B cell (primary cell): ENCODE measurements at regions not wholly inside any gene's neighbourhood (a gene's known extent, or its start where the extent isn't known, plus 50 kb on each side); places are given as distances from the start of the nearest gene placed in this dataset.

Source experiments
- ATAC-seq: fragments of 200-7000 bp; cut with Tn5 transposase; one replicate; pipeline ENCODE4 v1.10.0; 2021; ENCODE audit warnings: low read depth, mild to moderate bottlenecking, moderate number of reproducible peaks, moderate library complexity
- CTCF ChIA-PET: fragments of 350-600 bp; sonication (Branson Sonifier 250); formaldehyde crosslinking; loops from one replicate; lab custom pipeline; 2021; ENCODE audit warnings: antibody characterized with exemption, inconsistent platforms; lab: Charles Lee
- POLR2A ChIA-PET: fragments of 350-600 bp; sonication (Branson Sonifier 250); formaldehyde crosslinking; loops from one replicate; lab custom pipeline; 2021; ENCODE audit warnings: antibody characterized with exemption; lab: Charles Lee
- DNase-seq: peaks from one replicate; pipeline ENCODE4 v3.0.0; 2013
- H2AFZ ChIP-seq: 2 replicates; pipeline ENCODE4 v1.6.1; 2012; ENCODE audit warnings: mild to moderate bottlenecking, low read depth, low read length; ENCODE audit not compliant: insufficient read depth, poor library complexity, severe bottlenecking
- H3K27ac ChIP-seq, 2 donors: 1 replicate in 1 of 2; 2 replicates in 1 of 2; pipeline ENCODE4 v1.5.1; 2012 to 2013; ENCODE audit warnings: low read length in 2 of 2, mild to moderate bottlenecking in 2 of 2, moderate library complexity in 1 of 2
- H3K27me3 ChIP-seq, 4 experiments: fragments of 200-600 bp in 1 of 4; sonication (generic) in 1 of 4; replicated peaks in 1 of 4; 1 replicate in 2 of 4; 2 replicates in 2 of 4; pipeline versions ENCODE4 v1.6.1 to v1.7.0; 2013 to 2016; ENCODE audit warnings: low read length in 3 of 4, mild to moderate bottlenecking in 2 of 4, mixed read lengths in 1 of 4, moderate library complexity in 1 of 4; ENCODE audit not compliant: insufficient read depth in 4 of 4, control insufficient read depth in 3 of 4; ENCODE audit errors: control extremely low read depth in 1 of 4
- H3K36me3 ChIP-seq, 2 experiments: replicated peaks in 1 of 2; 1 replicate in 1 of 2; 2 replicates in 1 of 2; pipeline versions ENCODE4 v1.6.1 to v1.7.1; 2013; ENCODE audit warnings: low read length in 1 of 2; ENCODE audit not compliant: insufficient read depth in 2 of 2, control insufficient read depth in 1 of 2; ENCODE audit errors: control extremely low read depth in 1 of 2, extremely low read depth in 1 of 2
- H3K4me1 ChIP-seq, 2 donors: fragments of 200-600 bp in 1 of 2; sonication (generic) in 1 of 2; 1 replicate in 1 of 2; 2 replicates in 1 of 2; pipeline versions ENCODE4 v1.5.1 to v1.6.1; 2013 to 2017; ENCODE audit warnings: low read length in 2 of 2; ENCODE audit not compliant: control insufficient read depth in 2 of 2, insufficient read depth in 2 of 2
- H3K4me2 ChIP-seq: replicated peaks from 2 replicates; pipeline ENCODE3; 2012; ENCODE audit warnings: mild to moderate bottlenecking, low read depth, low read length; ENCODE audit not compliant: poor library complexity, severe bottlenecking
- H3K4me3 ChIP-seq, 5 experiments: fragments of 200-600 bp in 1 of 5; sonication (generic) in 1 of 5; 1 replicate in 3 of 5; 2 replicates in 2 of 5; pipeline versions ENCODE4 v1.5.1 to v1.7.0; 2011 to 2016; ENCODE audit warnings: low read length in 4 of 5, mild to moderate bottlenecking in 4 of 5, low read depth in 2 of 5, control low read depth in 1 of 5, moderate library complexity in 1 of 5; ENCODE audit not compliant: insufficient read depth in 1 of 5; ENCODE audit errors: control extremely low read depth in 1 of 5, extremely low read depth in 1 of 5
- H3K79me2 ChIP-seq: fragments of 200-600 bp; sonication (generic); one replicate; pipeline ENCODE4 v1.6.0; 2016; ENCODE audit warnings: low read length; ENCODE audit not compliant: control insufficient read depth, insufficient read depth
- H3K9ac ChIP-seq: fragments of 200-600 bp; sonication (generic); 2 replicates; pipeline ENCODE4 v1.6.1; 2017; ENCODE audit warnings: mild to moderate bottlenecking, low read length, moderate library complexity
- H3K9me3 ChIP-seq, 3 donors: one replicate each; pipeline versions ENCODE4 v1.6.1 to v1.7.1; 2013; ENCODE audit warnings: low read length in 2 of 3; ENCODE audit not compliant: control insufficient read depth in 2 of 3, insufficient read depth in 1 of 3; ENCODE audit errors: control extremely low read depth in 1 of 3
- H4K20me1 ChIP-seq: 2 replicates; pipeline ENCODE4 v1.6.0; 2012; ENCODE audit warnings: mild to moderate bottlenecking, low read length; ENCODE audit not compliant: insufficient read depth, control insufficient read depth, poor library complexity, severe bottlenecking
- H3K27ac Mint-ChIP-seq: one replicate; pipeline ENCODE4 v1.8.0; 2021; ENCODE audit warnings: mixed read lengths
- H3K27me3 Mint-ChIP-seq: one replicate; pipeline ENCODE4 v1.8.0; 2021; ENCODE audit warnings: mixed read lengths
- H3K4me1 Mint-ChIP-seq: one replicate; pipeline ENCODE4 v1.8.0; 2021; ENCODE audit warnings: mixed read lengths
- H3K4me3 Mint-ChIP-seq: one replicate; pipeline ENCODE4 v1.8.0; 2021; ENCODE audit warnings: mixed read lengths
- H3K9me3 Mint-ChIP-seq: one replicate; pipeline ENCODE4 v1.8.0; 2022; ENCODE audit warnings: mixed read lengths; ENCODE audit not compliant: insufficient read depth
- EZH2 ChIP-seq: IDR thresholded peaks from 2 replicates; pipeline ENCODE4 v1.6.1; 2012; ENCODE audit warnings: borderline replicate concordance, low read depth, mild to moderate bottlenecking, moderate library complexity, low read length; ENCODE audit not compliant: insufficient read depth, poor library complexity, severe bottlenecking
- WGBS: methylation state at CpG from one replicate; pipeline ENCODE4 v1.1.5; 2013; ENCODE audit warnings: missing lambda C conversion rate; ENCODE audit not compliant: insufficient coverage; 5-methylcytosine and 5-hydroxymethylcytosine counted together
- intact Hi-C: fragments of 100-400 bp; cut with micrococcal nuclease; formaldehyde crosslinking; loops from one replicate; pipeline ENCODE4 v1.10.0; 2022
- TF ChIP-seq, protein P1 (sequence below): fragments of 200-600 bp; IDR thresholded peaks from one replicate; pipeline ENCODE4 v1.8.0; 2022; ENCODE audit warnings: antibody characterized with exemption, mild to moderate bottlenecking

GRCh38 chr12:45503899-45504298 lies 225.6 kb upstream of the ARID2 start:
- Mint-ChIP-seq H3K27ac (no peak overlapping the region), H3K9me3 (no peaks in the 10 kb centered on the region), H3K4me3 (no peak overlapping the region), H3K27me3 (peaks cover 8% of the 10 kb centered on the region), H3K4me1 (no peaks in the 10 kb centered on the region)
- WGBS = 100% methylated on average over 1 of the region's 1 CpG
- no peaks in the 10 kb centered on the region for H3K79me2 ChIP-seq
- DNase-seq (no peak), ATAC-seq (no peak)
- intact Hi-C loops = no loop called here
- no peak overlapping the region for H2AFZ ChIP-seq
- H3K4me2 ChIP-seq = no peak overlapping the region
- POLR2A ChIA-PET = no interaction called here
- H3K27ac ChIP-seq = no peak overlapping the region
- no peaks in the 10 kb centered on the region for H3K4me1 ChIP-seq
- H4K20me1 ChIP-seq = no peaks in the 10 kb centered on the region
- no peaks in the 10 kb centered on the region for H3K27me3 ChIP-seq
- no peak overlapping the region for H3K9ac ChIP-seq
- CTCF ChIA-PET = no interaction called here
- no peaks in the 10 kb centered on the region for H3K36me3 ChIP-seq
- TF ChIP-seq, protein P1, sequence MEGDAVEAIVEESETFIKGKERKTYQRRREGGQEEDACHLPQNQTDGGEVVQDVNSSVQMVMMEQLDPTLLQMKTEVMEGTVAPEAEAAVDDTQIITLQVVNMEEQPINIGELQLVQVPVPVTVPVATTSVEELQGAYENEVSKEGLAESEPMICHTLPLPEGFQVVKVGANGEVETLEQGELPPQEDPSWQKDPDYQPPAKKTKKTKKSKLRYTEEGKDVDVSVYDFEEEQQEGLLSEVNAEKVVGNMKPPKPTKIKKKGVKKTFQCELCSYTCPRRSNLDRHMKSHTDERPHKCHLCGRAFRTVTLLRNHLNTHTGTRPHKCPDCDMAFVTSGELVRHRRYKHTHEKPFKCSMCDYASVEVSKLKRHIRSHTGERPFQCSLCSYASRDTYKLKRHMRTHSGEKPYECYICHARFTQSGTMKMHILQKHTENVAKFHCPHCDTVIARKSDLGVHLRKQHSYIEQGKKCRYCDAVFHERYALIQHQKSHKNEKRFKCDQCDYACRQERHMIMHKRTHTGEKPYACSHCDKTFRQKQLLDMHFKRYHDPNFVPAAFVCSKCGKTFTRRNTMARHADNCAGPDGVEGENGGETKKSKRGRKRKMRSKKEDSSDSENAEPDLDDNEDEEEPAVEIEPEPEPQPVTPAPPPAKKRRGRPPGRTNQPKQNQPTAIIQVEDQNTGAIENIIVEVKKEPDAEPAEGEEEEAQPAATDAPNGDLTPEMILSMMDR = no peak
- TF ChIP-seq EZH2 = no peak
- no peaks in the 10 kb centered on the region for H3K9me3 ChIP-seq
- H3K4me3 ChIP-seq = no peak overlapping the region

DNA sequence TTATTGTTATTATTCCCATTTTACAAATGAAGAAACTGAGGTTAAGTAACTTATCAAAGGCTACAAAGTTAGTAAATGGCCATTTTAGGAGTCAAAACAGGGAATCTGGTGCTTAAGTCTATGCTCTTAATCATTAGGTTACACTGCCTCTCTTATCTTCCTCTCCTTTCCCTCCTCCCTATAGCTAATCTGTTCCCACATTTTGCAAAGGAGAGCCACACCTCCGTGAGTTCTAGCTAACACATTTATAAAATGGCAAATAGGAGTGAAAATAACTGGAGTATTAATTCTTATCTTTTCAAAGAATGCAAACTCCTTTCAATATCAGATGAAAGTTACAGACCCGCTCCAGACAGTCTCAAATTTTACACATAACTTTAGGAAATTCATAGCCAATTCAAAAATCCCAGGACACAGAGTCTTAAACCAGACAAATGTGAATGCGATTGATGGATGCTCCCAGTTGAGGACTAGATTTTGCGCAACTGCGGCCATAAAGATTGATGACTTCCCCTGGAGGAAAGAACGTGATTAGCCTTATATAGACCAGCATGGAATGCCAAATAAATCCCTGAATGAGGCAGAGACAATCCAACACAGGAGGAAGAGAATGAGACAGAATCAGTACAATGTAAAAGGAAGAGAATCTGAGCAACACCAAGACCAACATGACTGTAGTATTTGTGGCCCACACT lies 225.0 kb upstream of the ARID2 start:
- ChIA-PET CTCF (no interaction called here), POLR2A (no interaction called here)
- Mint-ChIP-seq H3K4me3 (no peak overlapping the region), H3K4me1 (no peaks in the 10 kb centered on the region), H3K9me3 (no peaks in the 10 kb centered on the region), H3K27ac (no peak overlapping the region), H3K27me3 (peaks cover 8% of the 10 kb centered on the region)
- no peak for TF ChIP-seq EZH2
- TF ChIP-seq, protein P1 = no peak
- Histone ChIP-seq H3K4me1 (no peaks in the 10 kb centered on the region), H3K4me3 (no peak overlapping the region), H2AFZ (no peak overlapping the region), H3K9me3 (no peaks in the 10 kb centered on the region), H3K27me3 (no peaks in the 10 kb centered on the region), H3K4me2 (no peak overlapping the region), H3K9ac (no peak overlapping the region), H4K20me1 (no peaks in the 10 kb centered on the region), H3K27ac (no peak overlapping the region), H3K79me2 (no peaks in the 10 kb centered on the region), H3K36me3 (no peaks in the 10 kb centered on the region)
- 83% methylated on average over 1 of the region's 6 CpGs for WGBS
- intact Hi-C loops = no loop called here
- ATAC-seq = no peak
- no peak for DNase-seq
